TTC549 (cell line): ENCODE measurements at regions not wholly inside any gene's neighbourhood (a gene's known extent, or its start where the extent isn't known, plus 50 kb on each side); places are given as distances from the start of the nearest gene placed in this dataset.
"Not testable (repeated sequence)": the region's sequence is repeated elsewhere in the genome, so short reads cannot be mapped to it uniquely, and the experiment has no call there.

Experiments used
- FAIRE-seq: peaks from 2 replicates; lab custom pipeline; 2012; peaks lifted over from hg19 to GRCh38; lab: Jason Lieb, UNC

GRCh38 chr13:106096661-106097092 lies 438.8 kb downstream of the EFNB2 start:
- no peak for FAIRE-seq

- no peak for FAIRE-seq
Observed at GRCh38 chr13:106095919-106096318, 439.5 kb downstream of the EFNB2 start.

- FAIRE-seq = no peak
Observed at GRCh38 chr13:106095406-106095805, 440.1 kb downstream of the EFNB2 start.

GRCh38 chr13:106090001-106090400 lies 445.5 kb downstream of the EFNB2 start:
- no peak for FAIRE-seq

- no peak for FAIRE-seq
Observed at GRCh38 chr13:106089261-106089980, 446.0 kb downstream of the EFNB2 start.

- no peak for FAIRE-seq
Observed at GRCh38 chr13:106088085-106088484, 447.4 kb downstream of the EFNB2 start.

- no peak for FAIRE-seq
Observed at GRCh38 chr13:106087201-106087600, 448.3 kb downstream of the EFNB2 start.

- FAIRE-seq = no peak
Observed at GRCh38 chr13:106083620-106084350, 451.7 kb downstream of the EFNB2 start.

- FAIRE-seq = not testable (repeated sequence)
Observed at GRCh38 chr13:106081221-106081620, 454.2 kb downstream of the EFNB2 start.

- FAIRE-seq = no peak
Observed at GRCh38 chr13:106078191-106078590, 457.3 kb downstream of the EFNB2 start.

- FAIRE-seq = no peak
Observed at GRCh38 chr13:106077017-106077416, 458.4 kb downstream of the EFNB2 start.

- no peak for FAIRE-seq
Observed at GRCh38 chr13:106072014-106072413, 463.4 kb downstream of the EFNB2 start.

- FAIRE-seq = no peak
Observed at GRCh38 chr13:106063591-106064313, 471.7 kb downstream of the EFNB2 start.

GRCh38 chr13:106061781-106062180 lies 473.7 kb downstream of the EFNB2 start:
- FAIRE-seq = no peak

GRCh38 chr13:106056851-106057250 lies 478.6 kb downstream of the EFNB2 start:
- no peak for FAIRE-seq

- FAIRE-seq = no peak
Observed at GRCh38 chr13:106052200-106052767, 483.2 kb downstream of the EFNB2 start.

- no peak for FAIRE-seq
Observed at GRCh38 chr13:106049171-106049570, 486.3 kb downstream of the EFNB2 start.

- no peak for FAIRE-seq
Observed at GRCh38 chr13:106048386-106048785, 487.1 kb downstream of the EFNB2 start.

- no peak for FAIRE-seq
Observed at GRCh38 chr13:106047859-106048258, 487.6 kb downstream of the EFNB2 start.

- no peak for FAIRE-seq
Observed at GRCh38 chr13:106042996-106043581, 492.4 kb downstream of the EFNB2 start.

GRCh38 chr13:106041445-106041844 lies 494.0 kb downstream of the EFNB2 start:
- FAIRE-seq = no peak

GRCh38 chr13:106038752-106039151 lies 496.7 kb downstream of the EFNB2 start:
- no peak for FAIRE-seq
